SU-DHL-6 (cell line): ENCODE measurements at regions not wholly inside any gene's neighbourhood (a gene's known extent, or its start where the extent isn't known, plus 50 kb on each side); places are given as distances from the start of the nearest gene placed in this dataset.
A peak's percentile ranks its signal among the peaks of the same experiment; 100 is the strongest.

ENCODE experiments used
- H2AFZ ChIP-seq: fragments of 200-600 bp; sonication (generic); 2 replicates; pipeline ENCODE4 v1.6.1; 2014; ENCODE audit warnings: low read depth, mild to moderate bottlenecking, moderate library complexity, mixed read lengths, antibody characterized with exemption, low read length; ENCODE audit not compliant: severe bottlenecking
- H3F3A ChIP-seq: fragments of 200-600 bp; shearing (Covaris generic); 2 replicates; pipeline ENCODE4 v1.6.0; 2016; ENCODE audit warnings: antibody characterized with exemption, mild to moderate bottlenecking; ENCODE audit not compliant: insufficient read depth
- H3K27ac ChIP-seq: fragments of 200-600 bp; sonication (generic); 2 replicates; pipeline ENCODE4 v1.5.1; 2016; ENCODE audit warnings: low read depth, mild to moderate bottlenecking, low read length, moderate library complexity, mixed read lengths
- H3K27me3 ChIP-seq: fragments of 200-600 bp; sonication (generic), shearing (Covaris generic); 2 replicates; pipeline ENCODE4 v1.6.0; 2014; ENCODE audit warnings: mild to moderate bottlenecking, low read length
- H3K36me3 ChIP-seq: fragments of 200-600 bp; sonication (generic); 2 replicates; pipeline ENCODE4 v1.6.1; 2014; ENCODE audit warnings: mild to moderate bottlenecking, low read length, mixed read lengths
- H3K4me2 ChIP-seq: fragments of 300-600, 200-600 bp; shearing (Covaris generic), sonication (generic); 2 replicates; pipeline ENCODE4 v1.6.0; 2014; ENCODE audit warnings: low read length, low read depth, mild to moderate bottlenecking; ENCODE audit not compliant: poor library complexity, severe bottlenecking
- H3K4me3 ChIP-seq: fragments of 200-600 bp; sonication (generic); 2 replicates; pipeline ENCODE4 v1.5.1; 2014; ENCODE audit warnings: antibody characterized with exemption, low read length, mild to moderate bottlenecking, mixed read lengths; ENCODE audit not compliant: insufficient read depth, poor library complexity, severe bottlenecking
- H3K79me2 ChIP-seq: fragments of 200-600 bp; sonication (generic); 2 replicates; pipeline ENCODE4 v1.6.1; 2014; ENCODE audit warnings: mild to moderate bottlenecking, low read length, moderate library complexity; ENCODE audit not compliant: insufficient read depth
- H3K9ac ChIP-seq: fragments of 200-600 bp; sonication (generic); 2 replicates; pipeline ENCODE4 v1.7.0; 2014; ENCODE audit warnings: mild to moderate bottlenecking, low read length
- H3K9me2 ChIP-seq: fragments of 200-600 bp; sonication (generic); replicated peaks from 2 replicates; pipeline ENCODE4 v1.6.1; 2014; ENCODE audit warnings: low read length; ENCODE audit not compliant: insufficient read depth
- H3K9me3 ChIP-seq: fragments of 200-600 bp; sonication (generic); 2 replicates; pipeline ENCODE4 v1.6.1; 2014; ENCODE audit warnings: low read length, mixed read lengths; ENCODE audit not compliant: insufficient read depth
- H4K20me1 ChIP-seq: fragments of 200-600 bp; sonication (generic); 2 replicates; pipeline ENCODE4 v1.6.1; 2014; ENCODE audit warnings: low read depth, mild to moderate bottlenecking, antibody characterized with exemption, low read length, moderate library complexity, mixed read lengths
- CTCF ChIP-seq: fragments of 200-600 bp; sonication (generic); IDR thresholded peaks from one replicate; pipeline ENCODE4 v1.5.1; 2017; ENCODE audit warnings: antibody characterized with exemption, mild to moderate bottlenecking, low read length, moderate library complexity; ENCODE audit not compliant: insufficient read depth, poor library complexity, severe bottlenecking
- EZH2phosphoT487 ChIP-seq: fragments of 200-600 bp; sonication (generic), shearing (Covaris generic); conservative IDR thresholded peaks from 2 replicates; pipeline ENCODE4 v1.6.1; 2018; ENCODE audit warnings: mild to moderate bottlenecking, antibody characterized with exemption, low read length, moderate library complexity, mixed read lengths

GRCh38 chr11:109945626-109946321 is 147.4 kb upstream of the ZC3H12C start:
- H3K9ac ChIP-seq = no peak overlapping the region
- TF ChIP-seq EZH2phosphoT487 (no peak), CTCF (no peak)

GRCh38 chr11:109946322-109946846 is 146.8 kb upstream of the ZC3H12C start:
- Histone ChIP-seq H4K20me1 (no peaks in the 10 kb centered on the region), H3K9ac (no peak overlapping the region), H3K79me2 (no peaks in the 10 kb centered on the region), H2AFZ (peak overlapping the region; percentile 77), H3K36me3 (no peaks in the 10 kb centered on the region), H3K9me3 (no peaks in the 10 kb centered on the region), H3K27ac (no peak overlapping the region), H3K9me2 (no peaks in the 10 kb centered on the region), H3K4me2 (peak overlapping the region; percentile 31), H3K27me3 (no peaks in the 10 kb centered on the region), H3F3A (no peaks in the 10 kb centered on the region), H3K4me3 (no peak overlapping the region)
- no peak for TF ChIP-seq EZH2phosphoT487
- peak; percentile 67 for TF ChIP-seq CTCF

More at GRCh38 chr11:109945626-109946321, 147.4 kb upstream of the ZC3H12C start:
- no peaks in the 10 kb centered on the region for H3F3A ChIP-seq
- H3K4me3 ChIP-seq = no peak overlapping the region
- H3K79me2 ChIP-seq = no peaks in the 10 kb centered on the region
- no peaks in the 10 kb centered on the region for H3K9me2 ChIP-seq
- no peaks in the 10 kb centered on the region for H4K20me1 ChIP-seq
- no peaks in the 10 kb centered on the region for H3K27me3 ChIP-seq
- no peak overlapping the region for H3K27ac ChIP-seq
- peak overlapping the region; percentile 31 for H3K4me2 ChIP-seq
- H3K36me3 ChIP-seq = no peaks in the 10 kb centered on the region
- peak overlapping the region; percentile 77 for H2AFZ ChIP-seq
- no peaks in the 10 kb centered on the region for H3K9me3 ChIP-seq

- H3K9ac ChIP-seq = no peak overlapping the region
- H2AFZ ChIP-seq = no peak overlapping the region
- H3K4me3 ChIP-seq = no peak overlapping the region
- no peaks in the 10 kb centered on the region for H3K79me2 ChIP-seq
- no peaks in the 10 kb centered on the region for H3K27me3 ChIP-seq
- H3K4me2 ChIP-seq = no peak overlapping the region
- H3K9me2 ChIP-seq = no peaks in the 10 kb centered on the region
- no peaks in the 10 kb centered on the region for H3F3A ChIP-seq
- H3K27ac ChIP-seq = no peak overlapping the region
- H3K36me3 ChIP-seq = no peaks in the 10 kb centered on the region
- H4K20me1 ChIP-seq = no peaks in the 10 kb centered on the region
- TF ChIP-seq EZH2phosphoT487 = no peak
- no peak for TF ChIP-seq CTCF
- no peaks in the 10 kb centered on the region for H3K9me3 ChIP-seq
These were observed 138.7 kb upstream of the ZC3H12C start for GRCh38 chr11:109954534-109954933.
